Inflammatory macrophage treated with lipopolysaccharide for 4 hours (primary cell): ENCODE measurements at regions not wholly inside any gene's neighbourhood (a gene's known extent, or its start where the extent isn't known, plus 50 kb on each side); places are given as distances from the start of the nearest gene placed in this dataset.
"Not testable (repeated sequence)": the region's sequence is repeated elsewhere in the genome, so short reads cannot be mapped to it uniquely, and the experiment has no call there.

ENCODE experiments used
- DNase-seq: peaks from one replicate; pipeline ENCODE4 v3.0.0-alpha.2; 2020

- peak; percentile 71 for DNase-seq
These were observed 1019.5 kb upstream of the CITED2 start for GRCh38 chr6:140393665-140394540.

DNA sequence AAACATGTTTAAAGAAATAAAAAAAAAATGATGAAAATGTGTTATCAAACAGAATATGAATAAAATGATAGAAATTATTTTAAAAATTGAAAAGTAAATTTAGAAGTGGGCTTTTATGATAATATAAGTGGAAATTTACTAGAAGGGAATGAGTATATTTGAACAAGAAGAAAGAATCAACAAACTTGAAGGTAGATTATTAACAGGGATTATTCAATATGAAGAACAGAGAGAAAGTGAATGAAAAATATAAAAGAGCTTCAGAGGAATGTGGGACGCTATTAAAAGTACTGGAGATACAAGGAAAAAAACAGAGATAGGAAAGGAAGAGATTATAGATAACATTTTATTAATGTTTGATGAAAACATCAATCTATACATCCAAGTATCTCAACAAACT lies 1014.4 kb upstream of the CITED2 start:
- DNase-seq, result no peak

DNA sequence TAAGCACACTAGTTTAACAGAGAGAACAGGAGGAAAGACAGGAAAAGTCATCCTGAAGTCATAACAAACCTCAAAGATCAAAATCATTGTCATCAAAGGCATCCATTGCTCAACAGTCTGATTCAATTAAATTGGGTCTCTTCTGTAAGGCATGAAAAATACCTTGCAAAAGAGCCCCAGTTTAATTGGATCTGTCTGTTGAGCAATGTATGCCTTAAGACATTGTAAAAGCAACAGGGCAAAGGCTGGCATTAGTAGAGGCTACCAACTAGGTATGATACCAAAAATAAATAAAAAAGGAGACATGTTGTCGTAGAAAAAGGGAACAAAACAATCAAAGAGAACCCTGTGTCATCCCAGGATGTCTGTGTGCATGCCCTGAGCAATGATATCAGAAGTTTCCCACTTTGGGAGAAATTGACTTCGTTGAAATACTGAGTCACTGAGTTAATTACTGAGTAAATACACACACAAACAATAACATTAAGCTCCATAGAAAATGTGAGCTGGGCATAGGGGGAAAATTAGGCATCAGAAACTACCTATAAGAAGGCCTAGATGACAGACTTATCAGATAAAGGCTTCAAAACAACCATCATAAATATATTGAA lies 1013.8 kb upstream of the CITED2 start:
- DNase-seq, result no peak

DNA sequence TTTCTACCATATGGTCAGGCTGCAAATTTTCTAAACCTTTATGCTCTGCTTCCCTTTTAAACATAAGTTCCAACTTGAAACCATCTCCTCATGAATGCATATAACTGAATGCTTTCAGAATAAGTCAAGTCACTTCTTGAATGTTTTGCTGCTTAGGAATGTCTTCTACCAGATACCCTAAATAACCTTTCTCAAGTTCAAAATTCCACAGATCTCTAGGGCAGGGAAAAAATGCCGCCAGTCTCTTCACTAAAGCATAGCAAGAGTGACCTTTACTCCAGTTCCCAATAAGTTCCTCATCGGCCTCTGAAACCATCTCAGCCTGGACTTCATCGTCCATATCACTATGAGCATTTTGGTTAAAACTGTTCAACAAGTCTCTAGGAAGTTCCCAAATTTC lies 1011.2 kb upstream of the CITED2 start:
- no peak for DNase-seq

DNA sequence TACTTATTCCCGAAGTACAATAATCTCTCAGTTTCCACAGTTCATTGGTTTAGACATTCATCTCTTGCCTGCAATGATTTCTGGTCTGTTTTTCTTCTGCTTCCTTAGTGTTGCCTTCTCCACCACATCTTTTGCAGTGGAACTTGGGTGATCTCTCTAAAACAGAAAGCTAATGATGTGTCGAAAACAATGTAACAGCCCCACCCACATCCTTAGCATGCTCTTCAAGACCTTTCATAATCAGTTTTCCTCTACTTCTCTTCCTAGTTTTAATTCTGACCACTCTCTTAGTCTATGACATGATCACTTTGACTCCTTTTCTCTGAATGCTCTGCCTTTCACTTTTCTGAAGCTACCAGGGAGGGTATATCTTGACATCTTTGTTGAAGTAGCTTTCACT lies 1007.9 kb upstream of the CITED2 start:
- peak; percentile 74 for DNase-seq

GRCh38 chr6:140380427-140381218 lies 1006.2 kb upstream of the CITED2 start:
- peak; percentile 28 for DNase-seq

- DNase-seq, result no peak
These were observed 1005.5 kb upstream of the CITED2 start for GRCh38 chr6:140379919-140380318.

DNA sequence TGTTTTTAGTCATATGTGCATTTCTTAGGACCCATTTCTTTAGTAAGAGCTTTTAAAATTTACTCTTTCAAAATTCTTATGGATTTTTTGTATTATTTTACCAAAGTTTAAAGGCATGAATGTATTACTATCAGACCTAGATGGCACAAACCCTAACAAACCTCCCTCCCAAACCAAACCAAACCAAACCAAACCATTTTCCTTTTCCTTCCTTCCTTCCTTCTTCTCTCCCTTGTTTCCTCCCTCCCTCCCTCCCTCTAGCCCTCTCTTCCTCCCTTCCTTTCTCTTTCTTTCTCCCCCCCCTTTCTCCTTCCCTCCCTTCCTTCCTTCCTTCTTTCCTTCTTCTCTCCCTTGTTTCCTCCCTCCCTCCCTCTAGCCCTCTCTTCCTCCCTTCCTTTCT lies 1001.8 kb upstream of the CITED2 start:
- DNase-seq, result no peak

DNA sequence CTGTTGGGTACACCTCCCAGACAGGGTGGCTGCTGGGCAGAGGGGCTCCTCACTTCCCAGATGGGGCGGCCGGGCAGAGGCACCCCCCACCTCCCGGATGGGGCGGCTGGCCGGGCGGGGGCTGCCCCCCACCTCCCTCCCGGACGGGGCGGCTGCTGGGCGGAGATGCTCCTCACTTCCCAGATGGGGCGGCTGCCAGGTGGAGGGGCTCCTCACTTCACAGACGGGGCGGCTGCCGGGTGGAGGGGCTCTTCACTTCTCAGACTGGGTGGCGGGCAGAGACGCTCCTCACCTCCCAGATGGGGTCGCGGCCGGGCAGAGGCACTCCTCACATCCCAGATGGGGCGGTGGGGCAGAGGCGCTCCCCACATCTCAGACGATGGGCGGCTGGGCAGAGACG lies 999.3 kb upstream of the CITED2 start:
- not testable (repeated sequence) for DNase-seq

GRCh38 chr6:140372064-140372463 lies 997.6 kb upstream of the CITED2 start:
- no peak for DNase-seq

- DNase-seq, result peak; percentile 9
These were observed 996.8 kb upstream of the CITED2 start for GRCh38 chr6:140370976-140371870.

GRCh38 chr6:140370441-140370840 lies 996.0 kb upstream of the CITED2 start:
- DNase-seq, result no peak

DNA sequence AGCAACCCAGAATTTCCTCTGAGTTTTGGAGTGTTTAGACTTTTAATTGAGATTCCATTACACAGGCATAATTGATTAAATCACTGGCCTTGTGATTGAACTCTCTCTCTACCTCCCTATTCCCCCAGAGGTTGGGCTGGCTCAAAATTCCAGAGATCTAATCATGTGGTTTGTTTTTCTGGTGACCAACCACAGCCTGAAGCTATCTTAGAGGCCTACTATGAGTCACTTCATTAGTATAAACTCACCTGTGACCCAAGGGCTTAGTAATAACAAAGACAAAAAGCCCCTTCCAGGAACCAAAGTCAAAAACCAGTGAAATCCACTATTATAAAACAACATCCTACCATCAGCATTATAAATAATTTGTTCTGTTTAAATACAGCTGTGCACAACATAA lies 992.5 kb upstream of the CITED2 start:
- DNase-seq, result no peak

GRCh38 chr6:140364916-140365315 lies 990.5 kb upstream of the CITED2 start:
- DNase-seq, result no peak

DNA sequence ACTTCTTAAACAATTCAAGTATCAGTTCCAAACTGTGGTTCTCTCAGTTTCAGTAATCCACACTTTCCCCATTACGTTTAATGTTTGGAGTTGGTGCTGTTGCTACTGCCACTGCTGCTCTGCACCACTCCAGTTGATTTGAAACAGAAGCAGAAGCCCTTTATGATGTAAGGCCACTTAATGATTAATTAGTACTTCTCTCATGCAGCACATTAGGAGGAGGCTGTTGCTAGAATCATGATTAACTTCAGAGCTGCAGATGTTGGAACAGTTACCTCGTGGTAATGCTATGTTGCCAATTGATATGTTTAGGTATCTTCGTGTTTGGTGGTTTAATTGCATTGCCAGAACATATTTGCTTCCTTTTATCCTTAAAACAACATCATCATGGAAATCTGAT lies 986.2 kb upstream of the CITED2 start:
- no peak for DNase-seq

DNA sequence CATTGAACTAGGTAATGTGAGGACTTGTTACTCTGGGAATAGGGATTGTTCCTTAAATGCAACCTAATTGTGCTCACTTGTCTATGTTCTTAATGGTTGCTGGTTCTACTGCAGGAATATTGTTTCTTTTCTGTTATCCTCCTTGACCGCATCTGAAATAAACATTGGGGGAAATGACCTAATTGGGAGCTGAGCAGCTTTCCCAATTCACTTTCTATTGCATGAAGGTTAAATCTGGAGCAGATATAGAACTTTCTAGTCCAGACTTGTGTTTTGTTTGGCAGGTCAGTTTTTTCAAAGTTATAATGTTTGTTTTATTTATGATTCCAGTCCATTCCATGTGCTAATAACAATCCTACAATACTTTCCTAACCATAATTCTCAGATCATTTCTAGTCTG lies 981.0 kb upstream of the CITED2 start:
- no peak for DNase-seq

GRCh38 chr6:140354296-140354695 lies 979.8 kb upstream of the CITED2 start:
- no peak for DNase-seq

DNA sequence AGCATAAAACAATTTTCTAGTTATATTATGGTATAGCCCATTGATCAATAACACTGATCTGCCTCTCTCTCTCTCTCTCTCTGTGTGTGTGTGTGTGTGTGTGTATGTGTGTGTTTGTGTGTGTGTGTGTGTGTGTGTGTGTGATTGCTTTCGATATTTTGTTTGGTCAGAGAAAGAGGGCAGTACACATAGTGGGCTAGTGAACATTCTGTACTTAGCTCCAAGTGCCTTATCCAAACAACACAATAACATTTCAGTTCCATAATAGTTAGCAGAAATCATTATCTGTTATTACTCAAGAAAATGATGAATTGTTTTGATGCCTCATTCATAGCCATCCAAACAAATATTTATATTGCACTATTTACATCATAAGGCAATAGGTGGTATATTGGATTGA lies 979.1 kb upstream of the CITED2 start:
- DNase-seq, result no peak

GRCh38 chr6:140346428-140346827 lies 972.0 kb upstream of the CITED2 start:
- no peak for DNase-seq

- no peak for DNase-seq
These were observed 971.5 kb upstream of the CITED2 start for GRCh38 chr6:140345935-140346334.

- DNase-seq, result no peak
These were observed 969.9 kb upstream of the CITED2 start for GRCh38 chr6:140344142-140344913.

DNA sequence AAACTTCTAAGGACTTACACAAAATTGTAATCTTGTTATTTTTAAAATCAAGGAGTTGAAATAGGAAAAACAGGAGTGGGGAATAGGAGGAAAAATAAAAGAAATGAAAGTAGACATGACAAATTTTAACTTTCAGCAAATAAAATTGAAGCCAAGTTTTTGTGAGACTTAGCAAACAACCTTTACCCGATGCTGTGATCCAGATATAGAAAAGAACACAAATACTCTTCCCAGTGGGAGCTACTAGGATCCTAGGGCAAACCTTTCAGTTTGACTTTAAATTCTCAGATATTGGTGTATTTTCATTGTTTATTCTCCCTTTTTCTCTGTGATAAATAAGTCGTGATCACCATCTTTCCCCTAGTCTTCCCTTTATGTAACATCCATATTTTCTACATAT lies 968.7 kb upstream of the CITED2 start:
- DNase-seq, result no peak
